ENCODE measurements at regions not wholly inside any gene's neighbourhood (a gene's known extent, or its start where the extent isn't known, plus 50 kb on each side); places are given as distances from the start of the nearest gene placed in this dataset.

DNA sequence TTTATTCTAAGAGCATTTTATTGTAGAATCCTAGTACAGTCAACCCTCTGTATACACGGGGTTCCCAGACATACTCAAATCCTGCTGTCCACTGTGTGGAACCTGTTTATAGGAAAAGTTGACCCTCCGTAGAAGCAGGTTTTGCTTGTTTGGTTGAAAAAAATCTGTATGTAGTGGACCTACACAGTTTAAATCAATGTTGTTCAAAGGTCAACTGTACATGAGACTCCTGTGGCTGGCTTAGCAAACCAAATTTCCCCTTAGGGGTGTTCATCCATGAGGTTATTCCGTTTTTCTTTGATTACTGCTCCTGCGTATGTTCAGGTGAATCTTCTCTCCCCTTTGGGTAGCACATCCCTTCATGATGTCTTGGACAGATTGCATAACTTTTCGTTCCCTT lies 387.0 kb upstream of the ZFP64 start:
- no TSS peak for BruUV-seq (replicated peaks)
- POLR2A ChIA-PET, result no interaction called here
- CTCF ChIA-PET, result no interaction called here
- Histone ChIP-seq H2AFZ (ENCODE audit: control insufficient read depth, low read depth, low read length) (no peak overlapping the region), H3K9ac (ENCODE audit: control insufficient read depth, insufficient read depth, low read length) (no peak overlapping the region), H4K20me1 (ENCODE audit: control insufficient read depth, insufficient read depth) (no peaks in the 10 kb centered on the region), H3K4me1 (ENCODE audit: control insufficient read depth, insufficient read depth, low read length) (no peaks in the 10 kb centered on the region), H3K4me3 (no peak overlapping the region), H3K36me3 (ENCODE audit: control insufficient read depth in 2 of 2, insufficient read depth in 2 of 2, low read length in 1 of 2) (no peaks in the 10 kb centered on the region), H3K4me2 (ENCODE audit: control insufficient read depth, insufficient read depth) (no peak overlapping the region), H3K9me3 (replicated peaks; ENCODE audit: control insufficient read depth, insufficient read depth, low read length) (no peaks in the 10 kb centered on the region; the same call in 2 of the 3 replicates), H3K27ac (ENCODE audit: control insufficient read depth, insufficient read depth) (no peak overlapping the region), H3K79me2 (ENCODE audit: control insufficient read depth, insufficient read depth, low read length) (no peaks in the 10 kb centered on the region), H3K27me3 (replicated peaks in 1 of 2; ENCODE audit: control insufficient read depth in 2 of 2, insufficient read depth in 2 of 2, low read length in 1 of 2) (no peaks in the 10 kb centered on the region)
- intact Hi-C loops (cut with micrococcal nuclease; ENCODE audit: unreplicated experiment), result no loop called here
- in situ Hi-C loops (cut with MboI), result no loop called here
- TF ChIP-seq MYC (IDR thresholded peaks at IDR 0.05; ENCODE audit: insufficient read depth, insufficient read length, insufficient replicate concordance, low read length, severe bottlenecking), result no peak
- no peak for TF ChIP-seq POLR2AphosphoS5 (IDR thresholded peaks at IDR 0.05; ENCODE audit: low read length)
- TF ChIP-seq, protein P1, sequence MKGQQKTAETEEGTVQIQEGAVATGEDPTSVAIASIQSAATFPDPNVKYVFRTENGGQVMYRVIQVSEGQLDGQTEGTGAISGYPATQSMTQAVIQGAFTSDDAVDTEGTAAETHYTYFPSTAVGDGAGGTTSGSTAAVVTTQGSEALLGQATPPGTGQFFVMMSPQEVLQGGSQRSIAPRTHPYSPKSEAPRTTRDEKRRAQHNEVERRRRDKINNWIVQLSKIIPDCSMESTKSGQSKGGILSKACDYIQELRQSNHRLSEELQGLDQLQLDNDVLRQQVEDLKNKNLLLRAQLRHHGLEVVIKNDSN (IDR thresholded peaks at IDR 0.05; ENCODE audit: borderline replicate concordance, extremely low read length, insufficient read depth, low read depth, low read length), result no peak
- no peak for TF ChIP-seq SMARCA5 (IDR thresholded peaks at IDR 0.05)
- TF ChIP-seq WRNIP1 (IDR thresholded peaks at IDR 0.05; ENCODE audit: borderline replicate concordance, low read depth, low read length), result no peak
- no peak for TF ChIP-seq PML (IDR thresholded peaks at IDR 0.05; ENCODE audit: low read length)
- no peak for TF ChIP-seq NR2C2 (IDR thresholded peaks at IDR 0.05; ENCODE audit: borderline replicate concordance, control insufficient read depth, insufficient read length, low read depth)
- no peak for TF ChIP-seq MAX (IDR thresholded peaks at IDR 0.05; ENCODE audit: low read depth, low read length)
- FAIRE-seq (no peak), ATAC-seq (no peak), DNase-seq (ENCODE audit: low read depth, low spot score) (no peak)
- WGBS (ENCODE audit: insufficient coverage, insufficient replicate concordance, low lambda C conversion rate, missing lambda C conversion rate), result 20% methylated on average over 5 of the region's 5 CpGs
- SMC1A ChIA-PET (ENCODE audit: uncharacterized antibody, unreplicated experiment), result no interaction called here
- RAD21 ChIA-PET (ENCODE audit: unreplicated experiment), result no interaction called here

Measured in GM12878 (cell line).